ENCODE measurements at regions not wholly inside any gene's neighbourhood (a gene's known extent, or its start where the extent isn't known, plus 50 kb on each side); places are given as distances from the start of the nearest gene placed in this dataset.

GRCh38 chr3:80097674-80098073 is 329.9 kb upstream of the ROBO1 start:
- no peak overlapping the region for H3K27ac ChIP-seq
- no peak for TF ChIP-seq CTCF (IDR thresholded peaks at IDR 0.05)
- TF ChIP-seq ZFX (IDR thresholded peaks at IDR 0.05; ENCODE audit: borderline replicate concordance), result no peak

GRCh38 chr3:80096909-80097308 is 329.1 kb upstream of the ROBO1 start:
- TF ChIP-seq ZFX (IDR thresholded peaks at IDR 0.05; ENCODE audit: borderline replicate concordance), result no peak
- TF ChIP-seq CTCF (IDR thresholded peaks at IDR 0.05), result no peak
- H3K27ac ChIP-seq, result no peak overlapping the region

- no peak overlapping the region for H3K27ac ChIP-seq
- TF ChIP-seq ZFX (IDR thresholded peaks at IDR 0.05; ENCODE audit: borderline replicate concordance), result no peak
- no peak for TF ChIP-seq CTCF (IDR thresholded peaks at IDR 0.05)
Measured at GRCh38 chr3:80094589-80094988, 326.8 kb upstream of the ROBO1 start.

GRCh38 chr3:80087767-80088166 is 320.0 kb upstream of the ROBO1 start:
- TF ChIP-seq ZFX (IDR thresholded peaks at IDR 0.05; ENCODE audit: borderline replicate concordance) (no peak), CTCF (IDR thresholded peaks at IDR 0.05) (no peak)
- H3K27ac ChIP-seq, result no peak overlapping the region

GRCh38 chr3:80086426-80086825 is 318.6 kb upstream of the ROBO1 start:
- TF ChIP-seq ZFX (IDR thresholded peaks at IDR 0.05; ENCODE audit: borderline replicate concordance), result no peak
- TF ChIP-seq CTCF (IDR thresholded peaks at IDR 0.05), result no peak
- H3K27ac ChIP-seq, result no peak overlapping the region

- no peak overlapping the region for H3K27ac ChIP-seq
- TF ChIP-seq ZFX (IDR thresholded peaks at IDR 0.05; ENCODE audit: borderline replicate concordance) (no peak), CTCF (IDR thresholded peaks at IDR 0.05) (no peak)
Measured at GRCh38 chr3:80079886-80080285, 312.1 kb upstream of the ROBO1 start.

- TF ChIP-seq ZFX (IDR thresholded peaks at IDR 0.05; ENCODE audit: borderline replicate concordance), result no peak
- no peak for TF ChIP-seq CTCF (IDR thresholded peaks at IDR 0.05)
- no peak overlapping the region for H3K27ac ChIP-seq
Measured at GRCh38 chr3:80068459-80068858, 300.7 kb upstream of the ROBO1 start.

Measured in 22Rv1 (cell line).